ENCODE measurements at regions not wholly inside any gene's neighbourhood (a gene's known extent, or its start where the extent isn't known, plus 50 kb on each side); places are given as distances from the start of the nearest gene placed in this dataset.

- Histone ChIP-seq H4K20me1 (ENCODE audit: insufficient read depth) (no peaks in the 10 kb centered on the region), H3K79me2 (ENCODE audit: insufficient read depth, low read depth) (no peaks in the 10 kb centered on the region), H3K4me1 (ENCODE audit: low read depth, poor library complexity, severe bottlenecking) (peaks cover 6% of the 10 kb centered on the region), H3K27me3 (ENCODE audit: insufficient read depth, low read depth) (no peaks in the 10 kb centered on the region), H3K27ac (peak overlapping the region; percentile 62; the same call in 1 of the 2 replicates), H3K4me3 (IDR thresholded peaks at IDR 0.05; ENCODE audit: insufficient read depth, low read depth, low read length) (no peak overlapping the region), H2AFZ (ENCODE audit: low read depth) (no peak overlapping the region), H3K36me3 (ENCODE audit: insufficient read depth) (no peaks in the 10 kb centered on the region), H3K9ac (no peak overlapping the region), H3K4me2 (peak overlapping the region; percentile 19; the same call in 1 of the 2 replicates)
- TF ChIP-seq, protein P1, sequence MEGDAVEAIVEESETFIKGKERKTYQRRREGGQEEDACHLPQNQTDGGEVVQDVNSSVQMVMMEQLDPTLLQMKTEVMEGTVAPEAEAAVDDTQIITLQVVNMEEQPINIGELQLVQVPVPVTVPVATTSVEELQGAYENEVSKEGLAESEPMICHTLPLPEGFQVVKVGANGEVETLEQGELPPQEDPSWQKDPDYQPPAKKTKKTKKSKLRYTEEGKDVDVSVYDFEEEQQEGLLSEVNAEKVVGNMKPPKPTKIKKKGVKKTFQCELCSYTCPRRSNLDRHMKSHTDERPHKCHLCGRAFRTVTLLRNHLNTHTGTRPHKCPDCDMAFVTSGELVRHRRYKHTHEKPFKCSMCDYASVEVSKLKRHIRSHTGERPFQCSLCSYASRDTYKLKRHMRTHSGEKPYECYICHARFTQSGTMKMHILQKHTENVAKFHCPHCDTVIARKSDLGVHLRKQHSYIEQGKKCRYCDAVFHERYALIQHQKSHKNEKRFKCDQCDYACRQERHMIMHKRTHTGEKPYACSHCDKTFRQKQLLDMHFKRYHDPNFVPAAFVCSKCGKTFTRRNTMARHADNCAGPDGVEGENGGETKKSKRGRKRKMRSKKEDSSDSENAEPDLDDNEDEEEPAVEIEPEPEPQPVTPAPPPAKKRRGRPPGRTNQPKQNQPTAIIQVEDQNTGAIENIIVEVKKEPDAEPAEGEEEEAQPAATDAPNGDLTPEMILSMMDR (conservative IDR thresholded peaks at IDR 0.05; ENCODE audit: low read depth, low read length) = no peak
These were observed 89.2 kb downstream of the IRX1 start for GRCh38 chr5:3684771-3685354.

- H3K4me2 ChIP-seq = no peak overlapping the region
- H4K20me1 ChIP-seq (ENCODE audit: insufficient read depth) = no peaks in the 10 kb centered on the region
- no peak overlapping the region for H2AFZ ChIP-seq (ENCODE audit: low read depth)
- TF ChIP-seq, protein P1 (conservative IDR thresholded peaks at IDR 0.05; ENCODE audit: low read depth, low read length) = no peak
- no peaks in the 10 kb centered on the region for H3K4me1 ChIP-seq (ENCODE audit: low read depth, poor library complexity, severe bottlenecking)
- H3K4me3 ChIP-seq (IDR thresholded peaks at IDR 0.05; ENCODE audit: insufficient read depth, low read depth, low read length) = no peak overlapping the region
- no peak overlapping the region for H3K9ac ChIP-seq
- H3K27me3 ChIP-seq (ENCODE audit: insufficient read depth, low read depth) = no peaks in the 10 kb centered on the region
- H3K79me2 ChIP-seq (ENCODE audit: insufficient read depth, low read depth) = no peaks in the 10 kb centered on the region
- H3K36me3 ChIP-seq (ENCODE audit: insufficient read depth) = no peaks in the 10 kb centered on the region
- no peak overlapping the region for H3K27ac ChIP-seq
These were observed 99.2 kb downstream of the IRX1 start for GRCh38 chr5:3694819-3695218.

DNA sequence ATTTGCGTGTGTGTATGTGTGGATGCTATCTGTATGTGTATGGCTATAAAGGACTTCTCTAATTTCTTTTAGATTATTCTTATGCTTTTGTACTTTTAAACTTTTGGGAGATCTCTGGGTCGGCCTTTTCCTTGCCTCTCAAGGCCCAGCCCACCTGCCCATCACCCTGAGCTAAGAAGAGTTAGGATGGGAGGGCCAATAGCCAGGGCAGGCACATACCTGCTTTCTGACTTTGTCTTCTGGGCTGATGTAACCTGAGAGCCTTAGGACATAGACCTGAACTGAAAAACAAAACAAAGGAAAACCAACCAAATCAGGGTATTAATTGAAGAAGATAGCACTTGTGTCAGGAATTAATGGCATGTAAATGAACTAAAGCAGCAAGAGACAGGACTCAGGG, 100.2 kb downstream of the IRX1 start:
- no peak overlapping the region for H2AFZ ChIP-seq (ENCODE audit: low read depth)
- no peak overlapping the region for H3K27ac ChIP-seq
- no peak overlapping the region for H3K9ac ChIP-seq
- H3K4me3 ChIP-seq (IDR thresholded peaks at IDR 0.05; ENCODE audit: insufficient read depth, low read depth, low read length) = no peak overlapping the region
- TF ChIP-seq, protein P1 (conservative IDR thresholded peaks at IDR 0.05; ENCODE audit: low read depth, low read length) = no peak
- no peaks in the 10 kb centered on the region for H3K4me1 ChIP-seq (ENCODE audit: low read depth, poor library complexity, severe bottlenecking)
- H3K4me2 ChIP-seq = no peak overlapping the region
- no peaks in the 10 kb centered on the region for H3K36me3 ChIP-seq (ENCODE audit: insufficient read depth)
- H3K79me2 ChIP-seq (ENCODE audit: insufficient read depth, low read depth) = no peaks in the 10 kb centered on the region
- H4K20me1 ChIP-seq (ENCODE audit: insufficient read depth) = no peaks in the 10 kb centered on the region
- no peaks in the 10 kb centered on the region for H3K27me3 ChIP-seq (ENCODE audit: insufficient read depth, low read depth)

DNA sequence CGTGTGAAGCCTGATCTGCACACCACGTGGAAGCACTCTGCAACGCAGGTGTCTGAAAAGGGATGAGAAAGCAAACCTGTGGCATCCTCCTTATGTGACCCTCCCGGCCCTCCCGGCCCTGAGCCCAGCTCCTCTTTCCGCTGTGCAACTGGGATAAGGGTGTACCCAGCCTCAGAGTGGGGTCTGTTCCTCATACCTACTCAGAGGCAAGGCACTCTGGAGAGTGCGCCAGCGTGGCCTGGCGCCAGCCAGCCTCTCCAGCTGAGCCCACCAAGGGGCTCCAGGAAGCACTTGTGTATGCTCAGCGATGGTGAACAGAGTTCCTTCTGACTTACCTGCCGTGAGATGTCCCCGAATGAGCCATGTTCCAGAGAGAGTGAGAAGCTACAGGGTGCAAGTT, 102.8 kb downstream of the IRX1 start:
- H3K79me2 ChIP-seq (ENCODE audit: insufficient read depth, low read depth) = no peaks in the 10 kb centered on the region
- no peak overlapping the region for H2AFZ ChIP-seq (ENCODE audit: low read depth)
- no peak overlapping the region for H3K27ac ChIP-seq
- no peak overlapping the region for H3K9ac ChIP-seq
- H3K4me2 ChIP-seq = no peak overlapping the region
- H4K20me1 ChIP-seq (ENCODE audit: insufficient read depth) = no peaks in the 10 kb centered on the region
- H3K36me3 ChIP-seq (ENCODE audit: insufficient read depth) = no peaks in the 10 kb centered on the region
- TF ChIP-seq, protein P1 (conservative IDR thresholded peaks at IDR 0.05; ENCODE audit: low read depth, low read length) = no peak
- no peaks in the 10 kb centered on the region for H3K27me3 ChIP-seq (ENCODE audit: insufficient read depth, low read depth)
- no peak overlapping the region for H3K4me3 ChIP-seq (IDR thresholded peaks at IDR 0.05; ENCODE audit: insufficient read depth, low read depth, low read length)
- peaks cover 4% of the 10 kb centered on the region for H3K4me1 ChIP-seq (ENCODE audit: low read depth, poor library complexity, severe bottlenecking)
